NOMO-1 (cell line): ENCODE measurements at regions not wholly inside any gene's neighbourhood (a gene's known extent, or its start where the extent isn't known, plus 50 kb on each side); places are given as distances from the start of the nearest gene placed in this dataset.
"Not testable (repeated sequence)": the region's sequence is repeated elsewhere in the genome, so short reads cannot be mapped to it uniquely, and the experiment has no call there.

ENCODE experiments used
- DNase-seq, 2 experiments: peaks; one replicate each; lab custom pipeline; 2025; ENCODE audit not compliant: unreplicated experiment in 2 of 2; lab: John Stamatoyannopoulos, UW

- no peak for DNase-seq
Measured at GRCh38 chr12:22115711-22116110, 69.7 kb downstream of the CMAS start.

DNA sequence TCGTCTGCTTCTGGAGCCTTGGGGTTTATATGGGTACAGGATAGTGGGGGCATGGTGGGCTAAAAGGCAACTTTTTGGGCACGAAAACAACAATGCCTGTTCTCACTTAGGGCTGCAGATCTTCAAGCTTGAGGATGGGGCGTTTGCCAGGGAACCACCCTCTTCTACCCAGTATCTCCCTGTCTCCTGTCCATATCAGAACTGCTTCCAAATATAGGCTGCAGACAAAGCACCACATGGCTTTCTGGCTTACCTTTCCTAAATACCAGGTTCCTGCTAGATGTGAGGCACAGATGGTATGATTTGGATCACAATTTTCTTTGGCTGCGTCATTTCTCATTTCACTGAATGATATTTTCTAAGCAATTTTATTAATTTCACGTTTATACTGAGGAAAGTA lies 70.4 kb downstream of the CMAS start:
- no peak for DNase-seq

DNA sequence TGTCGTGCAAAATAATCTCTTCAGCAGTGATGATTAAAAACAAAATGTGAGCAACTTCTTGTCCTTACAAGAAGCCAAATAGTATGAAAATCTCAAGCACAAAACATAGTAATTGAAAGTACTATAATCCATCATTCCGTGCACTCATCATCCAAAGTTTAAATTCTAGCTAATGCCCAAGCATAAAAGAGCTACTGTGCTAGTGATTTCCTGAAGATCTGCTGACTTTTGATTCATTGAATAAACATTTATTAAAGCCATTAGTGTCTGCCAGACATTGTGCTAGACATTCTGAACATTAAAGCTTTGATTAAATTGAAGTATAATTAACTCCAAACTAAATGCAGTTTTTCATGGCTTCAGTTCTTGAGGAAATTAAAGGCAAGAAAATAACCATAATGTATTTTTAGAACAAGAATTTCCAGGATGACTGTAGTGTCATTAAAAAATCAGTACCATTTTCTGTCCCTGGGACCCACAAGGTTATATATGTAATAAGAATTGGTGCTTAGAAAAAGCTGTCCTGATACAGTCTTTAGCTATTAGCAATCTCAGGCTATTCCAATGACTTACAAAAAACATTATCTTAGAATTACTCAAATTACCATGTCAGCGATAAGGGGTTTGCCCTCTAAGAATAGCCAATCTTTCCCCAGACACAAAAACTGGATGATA lies 71.7 kb downstream of the CMAS start:
- DNase-seq: no peak

DNA sequence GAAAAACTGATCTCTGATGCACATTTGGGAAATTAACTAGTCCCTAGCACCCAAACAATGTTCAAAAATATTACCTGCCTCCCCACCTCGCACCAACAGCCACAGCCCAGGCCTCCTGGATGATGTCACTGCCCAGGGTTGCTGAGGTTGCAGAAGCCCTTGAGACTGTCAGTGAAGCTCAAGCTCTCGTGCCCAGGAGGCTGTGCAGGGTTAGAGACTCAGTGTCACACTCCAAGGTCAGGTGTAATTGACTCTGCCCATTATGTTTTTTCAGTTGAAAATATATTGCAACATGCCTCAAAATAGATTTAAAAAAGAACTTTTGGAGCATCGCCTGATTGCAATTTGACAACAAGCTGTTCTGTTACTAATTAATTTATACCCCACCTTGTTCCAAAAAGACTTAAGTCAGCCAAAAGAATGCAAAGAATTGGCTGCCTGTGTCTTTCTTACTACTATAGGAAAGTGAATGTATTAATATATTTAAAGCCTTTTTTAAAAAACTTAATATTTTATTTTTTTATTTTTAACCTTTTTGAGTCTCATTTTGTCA lies 72.3 kb downstream of the CMAS start:
- DNase-seq: no peak

DNA sequence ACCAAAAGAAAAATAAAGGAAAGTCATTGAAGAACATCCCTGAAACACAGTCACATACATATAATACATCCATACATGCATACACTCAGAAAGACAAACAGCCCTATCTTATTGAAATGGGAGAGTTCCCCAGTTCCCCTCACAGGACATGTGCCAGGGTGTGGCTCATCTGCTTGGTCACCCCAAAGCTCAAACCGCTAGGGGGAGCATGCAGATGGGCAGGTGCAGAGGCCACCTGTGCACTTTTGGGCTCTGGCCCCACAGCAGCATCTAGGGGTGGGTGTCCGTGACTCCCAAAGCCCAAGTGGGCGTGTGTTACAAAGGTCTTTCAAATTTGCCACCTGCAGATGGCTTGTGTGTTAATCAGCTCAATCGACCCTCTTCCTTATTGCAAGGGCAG lies 75.2 kb downstream of the CMAS start:
- peak in 1 of 2 experiments; percentile 5 for DNase-seq

DNA sequence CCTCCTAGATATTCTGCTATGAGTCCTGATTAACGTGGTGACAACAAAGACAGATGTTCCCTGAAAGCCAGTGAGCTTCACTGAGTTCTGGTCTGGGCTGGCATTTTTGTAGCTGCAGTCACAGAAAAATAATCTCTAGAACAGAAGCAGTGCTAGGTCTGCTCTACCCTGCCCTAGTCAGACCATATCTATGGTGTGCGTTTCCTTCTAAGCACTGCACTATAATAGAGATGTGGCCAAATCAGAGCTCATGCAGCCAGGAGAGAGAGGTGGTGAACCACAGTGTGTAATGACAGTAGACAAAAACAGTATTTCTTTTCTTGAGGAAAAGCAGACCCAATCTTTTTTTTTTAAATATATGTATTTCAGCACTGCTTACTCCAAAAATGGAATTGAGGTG lies 76.3 kb downstream of the CMAS start:
- no peak for DNase-seq

- no peak for DNase-seq
Measured at GRCh38 chr12:22124987-22125386, 79.0 kb downstream of the CMAS start.

DNA sequence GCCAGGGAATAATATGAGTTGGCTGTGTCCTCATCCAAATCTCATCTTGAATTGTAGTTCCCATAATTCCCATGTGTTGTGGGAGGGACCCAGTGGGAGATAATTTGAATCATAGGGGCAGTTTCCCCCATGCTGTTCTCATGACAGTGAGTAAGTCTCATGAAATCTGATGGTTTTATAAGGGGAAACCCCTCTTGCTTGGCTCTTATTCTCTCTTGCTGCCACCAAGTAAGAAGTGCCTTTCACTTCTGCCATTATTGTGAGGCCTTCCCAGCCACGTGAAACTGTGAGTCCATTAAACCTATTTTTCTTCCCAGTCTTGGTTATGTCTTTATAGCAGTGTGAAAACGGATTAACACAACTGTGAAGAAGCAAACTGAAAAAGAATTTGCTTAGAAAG lies 80.1 kb downstream of the CMAS start:
- not testable (repeated sequence) for DNase-seq

GRCh38 chr12:22126758-22127157 lies 80.7 kb downstream of the CMAS start:
- DNase-seq: no peak

- no peak for DNase-seq
Measured at GRCh38 chr12:22130671-22131070, 84.7 kb downstream of the CMAS start.

- not testable (repeated sequence) for DNase-seq
Measured at GRCh38 chr12:22136604-22137117, 90.6 kb downstream of the CMAS start.
